Activated CD4-positive, alpha-beta T cell treated with anti-CD3 and anti-CD28 coated beads for 48 hours (primary cell): ENCODE measurements at regions not wholly inside any gene's neighbourhood (a gene's known extent, or its start where the extent isn't known, plus 50 kb on each side); places are given as distances from the start of the nearest gene placed in this dataset.

Source experiments
- DNase-seq: peaks from one replicate; pipeline ENCODE4 v3.0.0-alpha.2; 2020

DNA sequence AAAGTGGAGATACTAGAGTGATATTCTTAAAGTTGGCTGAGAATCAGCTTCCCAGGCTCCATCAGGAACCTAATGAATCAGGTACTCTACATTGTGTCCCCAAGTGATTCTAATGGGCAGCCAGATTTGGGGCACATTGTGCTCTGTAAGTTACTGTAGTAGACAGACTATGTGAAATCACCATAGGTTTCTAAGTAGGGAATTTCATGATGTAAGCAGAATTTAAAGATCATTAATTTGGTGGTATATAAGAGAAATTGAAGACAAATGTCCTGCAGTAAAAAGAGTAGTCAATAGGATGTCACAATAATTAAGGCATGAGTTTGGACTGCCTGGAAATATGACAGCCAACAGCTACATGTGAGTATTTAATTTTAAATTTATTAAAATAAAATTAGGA, 602.4 kb upstream of the ACVR2A start:
- DNase-seq = no peak

DNA sequence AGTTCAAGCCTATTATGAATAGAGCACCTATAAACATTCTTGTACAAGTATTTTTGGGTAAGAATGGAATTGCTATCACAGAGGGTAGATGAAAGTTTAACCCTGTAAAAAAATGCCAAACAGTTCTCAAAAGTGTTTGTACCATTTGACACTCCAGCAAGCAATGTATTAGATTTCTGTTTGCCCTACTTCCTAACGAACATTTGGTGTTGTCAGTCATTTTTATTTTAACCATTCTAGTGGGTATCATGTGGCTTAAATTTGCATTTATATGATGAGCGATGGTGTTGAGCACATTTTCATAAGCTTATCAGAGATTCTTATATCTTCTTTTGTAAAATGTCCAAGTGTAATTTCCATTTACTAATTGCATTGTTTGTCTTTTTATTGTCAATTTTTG, 608.2 kb upstream of the ACVR2A start:
- DNase-seq = no peak

GRCh38 chr2:147232225-147232669, 612.6 kb upstream of the ACVR2A start:
- no peak for DNase-seq

- no peak for DNase-seq
These were observed 613.2 kb upstream of the ACVR2A start for GRCh38 chr2:147231607-147232006.

- DNase-seq = no peak
These were observed 613.7 kb upstream of the ACVR2A start for GRCh38 chr2:147231081-147231480.

- DNase-seq = no peak
These were observed 617.5 kb upstream of the ACVR2A start for GRCh38 chr2:147227313-147227712.

GRCh38 chr2:147224070-147224469, 620.8 kb upstream of the ACVR2A start:
- DNase-seq = no peak

GRCh38 chr2:147223553-147224060, 621.2 kb upstream of the ACVR2A start:
- no peak for DNase-seq

DNA sequence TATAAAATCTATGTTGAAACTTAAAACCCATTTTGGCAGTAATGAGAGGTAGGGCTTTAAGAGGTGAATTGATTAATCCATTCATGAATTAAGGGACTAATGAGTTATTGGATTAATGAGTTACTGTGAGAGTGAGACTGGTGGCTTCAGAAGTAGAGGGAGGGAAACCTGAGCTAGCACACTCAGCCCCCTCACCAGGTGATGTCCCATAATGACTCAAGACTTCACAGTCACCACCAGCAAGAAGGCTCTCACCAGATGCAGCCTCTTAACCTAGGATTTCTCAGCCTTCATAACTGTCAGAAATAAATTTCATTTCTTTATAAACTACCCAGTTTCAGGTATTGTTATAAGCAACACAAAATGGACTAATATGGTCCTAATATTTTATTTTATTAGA, 621.7 kb upstream of the ACVR2A start:
- no peak for DNase-seq

DNA sequence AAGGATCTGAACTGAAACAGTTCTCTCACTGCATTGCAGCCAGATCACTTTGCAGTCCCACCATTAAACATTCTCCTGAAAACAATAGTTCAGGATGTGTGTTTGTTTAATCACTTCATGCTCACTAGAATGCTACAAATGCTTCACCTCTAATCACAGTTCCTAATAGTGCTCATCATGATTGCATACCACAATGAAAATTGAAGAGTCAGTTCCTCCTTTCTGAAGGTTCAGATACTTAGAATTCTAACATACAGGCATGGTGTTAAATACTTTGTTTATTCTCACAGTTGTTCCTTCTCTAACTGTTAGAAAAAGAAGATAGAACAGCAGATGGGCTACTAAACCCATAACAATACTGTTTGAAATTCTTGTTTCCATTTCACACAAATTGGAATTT, 622.3 kb upstream of the ACVR2A start:
- DNase-seq = no peak

- DNase-seq = no peak
These were observed 629.9 kb upstream of the ACVR2A start for GRCh38 chr2:147214914-147215313.

DNA sequence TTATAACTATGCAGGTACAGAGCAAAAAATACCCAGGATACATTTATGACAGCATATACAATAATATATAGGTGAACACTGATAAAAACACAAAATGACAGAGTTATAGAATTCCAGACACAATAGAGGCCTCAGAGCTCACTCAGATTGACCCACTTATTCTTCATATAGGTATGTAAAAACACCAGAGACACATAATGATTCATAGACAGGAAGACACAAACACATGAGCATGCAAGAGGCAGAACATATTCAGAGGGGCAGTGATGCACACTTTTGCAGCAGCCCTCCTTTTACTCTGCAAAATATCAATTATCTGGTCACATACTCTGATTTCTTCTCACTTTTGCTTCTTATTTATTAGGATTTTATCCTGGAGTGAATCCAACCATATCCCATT, 633.3 kb upstream of the ACVR2A start:
- DNase-seq = no peak

DNA sequence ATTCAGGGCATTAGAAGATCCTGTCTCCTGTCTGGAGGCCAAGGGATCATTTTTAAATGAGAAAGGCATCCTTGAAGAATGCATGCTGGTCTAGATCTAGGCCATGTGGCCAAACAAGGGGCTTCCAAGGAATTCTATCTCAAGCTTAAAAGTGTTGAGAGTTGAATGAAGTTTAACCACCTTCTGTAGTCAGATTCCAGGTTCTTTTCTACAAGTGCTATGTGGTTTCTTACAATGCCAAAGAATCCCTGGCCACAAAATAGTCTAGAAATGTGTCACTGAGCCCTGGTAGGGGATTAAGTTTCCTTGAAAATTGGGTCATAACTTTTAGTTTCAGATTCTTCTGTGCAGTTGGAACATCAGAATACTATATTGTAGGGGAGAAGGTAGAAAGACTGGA, 640.7 kb upstream of the ACVR2A start:
- no peak for DNase-seq

DNA sequence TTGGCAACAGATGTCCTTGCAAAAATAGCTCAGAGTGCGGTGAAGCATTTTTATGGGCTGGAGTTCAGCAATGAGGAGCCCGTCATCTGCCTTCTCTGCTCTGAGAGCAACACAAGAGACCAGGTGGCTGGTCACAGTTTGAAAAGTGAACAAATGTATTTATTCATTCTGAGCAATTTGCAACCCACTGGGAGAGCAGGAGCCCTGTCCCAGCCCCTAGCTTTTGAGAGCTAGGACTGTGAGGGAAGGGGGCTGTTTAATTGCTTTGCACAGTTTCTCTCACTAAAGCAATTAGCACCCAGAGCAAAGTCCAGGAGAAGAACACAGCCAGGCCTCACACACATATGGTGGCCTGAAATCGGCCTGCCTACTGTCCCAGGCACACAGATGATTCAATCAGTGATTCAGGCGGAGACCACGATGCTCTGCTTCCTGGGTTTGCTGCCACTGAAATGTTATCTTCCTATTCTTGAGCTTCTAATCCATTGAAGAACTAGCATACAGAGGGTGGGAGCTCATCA, 646.1 kb upstream of the ACVR2A start:
- DNase-seq = no peak

GRCh38 chr2:147197754-147198483, 646.9 kb upstream of the ACVR2A start:
- no peak for DNase-seq

DNA sequence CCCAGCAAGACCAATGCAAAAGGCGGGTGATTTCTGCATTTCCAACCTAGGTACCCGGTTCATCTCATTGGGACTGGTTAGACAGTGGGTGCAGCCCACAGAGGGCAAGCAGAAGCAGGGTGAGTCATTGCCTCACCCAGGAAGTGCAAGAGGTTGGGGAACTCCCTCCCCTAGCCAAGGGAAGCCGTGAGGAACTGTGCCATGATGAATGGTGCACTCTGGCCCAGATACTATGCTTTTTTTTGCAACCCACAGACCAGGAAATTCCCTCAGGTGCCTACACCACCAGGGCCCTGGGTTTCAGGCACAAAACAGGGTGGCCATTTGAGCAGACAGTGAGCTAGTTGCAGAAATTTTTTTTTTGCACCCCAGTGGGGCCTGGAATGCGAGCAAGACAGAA, 662.6 kb upstream of the ACVR2A start:
- peak; percentile 63 for DNase-seq

- no peak for DNase-seq
These were observed 663.3 kb upstream of the ACVR2A start for GRCh38 chr2:147181351-147182029.

GRCh38 chr2:147177071-147177857, 667.6 kb upstream of the ACVR2A start:
- DNase-seq = no peak

DNA sequence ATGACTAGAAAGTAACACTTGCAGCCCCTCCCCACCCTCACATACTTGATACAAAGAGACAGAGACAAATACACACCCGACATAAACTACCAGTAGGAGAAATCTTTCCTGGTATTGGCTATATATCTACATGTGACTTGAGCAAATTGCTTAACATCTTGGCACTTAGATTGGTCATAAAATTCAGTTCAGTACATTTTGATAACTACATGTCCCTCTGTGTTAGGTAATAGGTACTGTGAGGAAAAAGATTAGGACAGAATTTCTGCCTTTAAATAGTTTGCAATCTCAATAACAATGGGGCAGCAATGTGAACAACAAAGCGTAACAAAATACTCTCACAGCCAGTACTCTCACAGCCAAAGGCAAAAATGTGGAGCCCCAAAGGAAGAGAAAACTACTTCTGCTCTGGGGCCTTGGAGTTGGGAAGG, 670.0 kb upstream of the ACVR2A start:
- no peak for DNase-seq

DNA sequence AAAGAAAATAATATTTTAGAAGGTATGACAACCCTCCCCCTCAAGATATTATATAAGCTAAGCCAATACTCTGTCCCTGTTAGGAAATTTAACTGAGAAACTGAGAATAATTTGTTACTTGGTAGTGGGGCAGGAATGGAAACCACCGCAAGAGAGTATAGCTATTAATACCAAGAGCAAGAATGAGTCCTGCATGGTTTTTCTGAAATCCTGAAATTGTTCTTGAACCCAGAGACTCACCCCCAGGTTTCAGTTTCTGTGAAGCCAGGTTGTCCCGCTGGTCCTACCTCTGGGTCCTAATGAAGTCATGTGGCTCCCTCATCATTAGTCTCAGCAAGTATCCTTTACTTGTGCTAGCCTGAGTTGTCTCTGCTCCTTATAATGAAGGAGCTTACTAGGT, 671.0 kb upstream of the ACVR2A start:
- no peak for DNase-seq

GRCh38 chr2:147173189-147173581, 671.6 kb upstream of the ACVR2A start:
- DNase-seq = no peak

DNA sequence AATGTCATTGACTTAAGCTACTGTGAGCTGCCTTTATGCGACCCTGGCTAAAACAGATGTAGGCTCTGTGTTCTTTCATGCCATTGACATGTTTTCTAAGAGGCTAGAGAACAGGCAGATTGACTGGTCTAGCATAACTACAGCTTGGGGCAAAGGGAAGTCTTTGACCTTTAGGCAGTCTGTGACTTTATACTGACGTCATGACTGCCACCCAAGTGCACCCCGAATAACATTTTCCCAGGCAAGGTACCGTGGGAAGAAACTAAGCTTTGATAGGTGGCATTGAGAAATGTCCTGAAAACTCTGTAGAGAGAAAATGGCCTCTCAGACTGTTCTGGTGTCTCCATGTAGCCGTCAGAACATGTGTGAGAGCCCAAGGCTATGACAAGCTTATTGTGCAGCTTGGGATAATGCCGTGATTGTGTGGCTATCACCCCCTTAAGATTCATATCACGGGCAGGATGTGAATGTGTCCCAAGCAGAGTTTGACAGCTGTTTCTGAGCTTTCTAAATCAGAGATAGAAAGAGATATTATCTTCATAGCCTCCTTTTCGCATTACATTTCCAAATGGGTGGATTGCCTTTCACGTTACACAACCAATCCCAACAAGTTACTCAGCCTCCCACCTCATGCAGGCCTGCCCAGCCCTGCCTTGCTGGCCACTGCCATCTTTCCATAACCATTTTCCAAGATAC, 672.2 kb upstream of the ACVR2A start:
- no peak for DNase-seq

DNA sequence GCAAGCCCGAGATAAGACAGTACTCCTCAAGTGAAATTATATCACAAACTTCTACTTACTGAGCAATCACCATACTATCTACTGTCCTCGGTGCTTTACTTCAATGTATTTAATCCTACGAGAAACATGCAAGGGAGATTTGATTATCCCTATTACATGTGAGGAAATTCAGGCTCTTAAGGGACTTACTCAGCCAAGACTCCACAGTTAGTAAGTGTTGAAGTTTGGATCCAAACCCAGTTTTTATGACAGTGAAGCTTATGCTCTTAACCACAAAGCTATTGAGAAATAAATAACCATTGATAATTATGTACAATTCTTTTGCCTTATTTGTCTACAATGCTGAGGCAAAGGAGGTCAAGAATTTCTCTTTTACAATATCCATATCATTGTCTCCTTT, 672.9 kb upstream of the ACVR2A start:
- DNase-seq = no peak
